Esophagus squamous epithelium (tissue), 5 donors: ENCODE measurements at regions not wholly inside any gene's neighbourhood (a gene's known extent, or its start where the extent isn't known, plus 50 kb on each side); places are given as distances from the start of the nearest gene placed in this dataset.

Source experiments
- DNase-seq: peaks from one replicate; lab custom pipeline; 2025; lab: John Stamatoyannopoulos, UW
- H3K27ac ChIP-seq, 4 donors: fragments of 200-600 bp; sonication (generic); one replicate each; pipeline ENCODE4 v1.5.1; 2016 to 2019; ENCODE audit warnings: mild to moderate bottlenecking in 1 of 4
- H3K27me3 ChIP-seq, 4 donors: fragments of 200-600 bp; sonication (generic); 1 replicate in 3 of 4; 2 replicates in 1 of 4; pipeline versions ENCODE4 v1.5.1 to v1.6.0; 2017 to 2021; ENCODE audit warnings: antibody characterized with exemption in 1 of 4
- H3K36me3 ChIP-seq, 3 donors: fragments of 200-600 bp; sonication (generic); one replicate each; pipeline ENCODE4 v1.5.1; 2016 to 2019
- H3K4me1 ChIP-seq, 3 donors: fragments of 200-600 bp; sonication (generic); one replicate each; pipeline ENCODE4 v1.5.1; 2017 to 2019
- H3K4me3 ChIP-seq, 4 donors: fragments of 200-600 bp; sonication (generic); 1 replicate in 3 of 4; 2 replicates in 1 of 4; pipeline ENCODE4 v1.5.1; 2016 to 2019; ENCODE audit warnings: mild to moderate bottlenecking in 2 of 4, moderate library complexity in 1 of 4
- H3K9me3 ChIP-seq, 3 donors: fragments of 200-600 bp; sonication (generic); one replicate each; pipeline ENCODE4 v1.5.1; 2016 to 2019
- CTCF ChIP-seq, 6 experiments: fragments of 450-650 bp in 4 of 6; fragments of 200-600 bp in 2 of 6; sonication (generic) in 2 of 6; IDR thresholded peaks; one replicate each; pipeline ENCODE4 v1.5.1; 2016 to 2019; ENCODE audit warnings: antibody characterized with exemption in 6 of 6, mild to moderate bottlenecking in 4 of 6, moderate library complexity in 4 of 6
- POLR2A ChIP-seq, 4 donors: fragments of 450-650 bp; IDR thresholded peaks; one replicate each; pipeline ENCODE4 v1.6.1; 2017; ENCODE audit warnings: antibody characterized with exemption in 4 of 4, mild to moderate bottlenecking in 4 of 4, moderate library complexity in 3 of 4
- WGBS, 2 donors: methylation state at CpG; one replicate each; pipeline ENCODE4 v1.1.5; 2018; 5-methylcytosine and 5-hydroxymethylcytosine counted together
- intact Hi-C: fragments of 100-400 bp; cut with DNase I; formaldehyde crosslinking; loops from one replicate; pipeline ENCODE4 v1.15.0; 2022
- donor health status: DM: yes; HTN: yes; CAD: no.

GRCh38 chr3:5437783-5438323, 250.3 kb downstream of the EDEM1 start:
- Histone ChIP-seq H3K4me3 (no peak overlapping the region), H3K4me1 (no peaks in the 10 kb centered on the region), H3K27me3 (no peaks in the 10 kb centered on the region), H3K27ac (no peak overlapping the region), H3K36me3 (no peaks in the 10 kb centered on the region), H3K9me3 (no peaks in the 10 kb centered on the region)
- TF ChIP-seq POLR2A (IDR thresholded peaks at IDR 0.05) (no peak), CTCF (IDR thresholded peaks at IDR 0.05) (no peak)
- intact Hi-C loops = no loop called here
- WGBS, 2 donors = 35 to 38% methylated on average over 3 of the region's 3 CpGs
- no peak for DNase-seq

- Histone ChIP-seq H3K27me3 (no peaks in the 10 kb centered on the region), H3K36me3 (no peaks in the 10 kb centered on the region), H3K4me1 (no peaks in the 10 kb centered on the region), H3K9me3 (peaks cover 0 to 5% (median 0%) of the 10 kb centered on the region in 3 donors), H3K4me3 (no peak overlapping the region), H3K27ac (no peak overlapping the region)
- no peak for DNase-seq
- intact Hi-C loops = no loop called here
- WGBS, 2 donors = 78 to 83% methylated on average over 1 of the region's 1 CpG
- TF ChIP-seq POLR2A (IDR thresholded peaks at IDR 0.05) (no peak), CTCF (IDR thresholded peaks at IDR 0.05) (no peak)
Measured at GRCh38 chr3:5441401-5441800, 253.9 kb downstream of the EDEM1 start.

- WGBS, 2 donors = 79 to 82% methylated on average over 3 to 4 of the region's 4 CpGs
- no peak for DNase-seq
- no peak for TF ChIP-seq CTCF (IDR thresholded peaks at IDR 0.05)
- TF ChIP-seq POLR2A (IDR thresholded peaks at IDR 0.05) = no peak
- Histone ChIP-seq H3K4me1 (no peaks in the 10 kb centered on the region), H3K27me3 (no peaks in the 10 kb centered on the region), H3K36me3 (no peaks in the 10 kb centered on the region), H3K27ac (no peak overlapping the region), H3K4me3 (no peak overlapping the region), H3K9me3 (peaks cover 0 to 5% (median 0%) of the 10 kb centered on the region in 3 donors)
- intact Hi-C loops = no loop called here
Measured at GRCh38 chr3:5442106-5442785, 254.7 kb downstream of the EDEM1 start.

- no peak for DNase-seq
- Histone ChIP-seq H3K27me3 (no peaks in the 10 kb centered on the region), H3K4me1 (no peaks in the 10 kb centered on the region), H3K4me3 (no peak overlapping the region), H3K9me3 (peaks cover 0 to 5% (median 0%) of the 10 kb centered on the region in 3 donors), H3K27ac (no peak overlapping the region), H3K36me3 (no peaks in the 10 kb centered on the region)
- intact Hi-C loops = no loop called here
- no peak for TF ChIP-seq CTCF (IDR thresholded peaks at IDR 0.05)
- TF ChIP-seq POLR2A (IDR thresholded peaks at IDR 0.05) = no peak
Measured at GRCh38 chr3:5442786-5443138, 255.3 kb downstream of the EDEM1 start.

GRCh38 chr3:5444253-5444652, 256.7 kb downstream of the EDEM1 start:
- 62 to 90% methylated on average over 2 of the region's 2 CpGs for WGBS, 2 donors
- intact Hi-C loops = no loop called here
- Histone ChIP-seq H3K9me3 (peaks cover 0 to 5% (median 0%) of the 10 kb centered on the region in 3 donors), H3K27me3 (no peaks in the 10 kb centered on the region), H3K36me3 (no peaks in the 10 kb centered on the region), H3K4me1 (no peaks in the 10 kb centered on the region), H3K4me3 (no peak overlapping the region), H3K27ac (no peak overlapping the region)
- DNase-seq = no peak
- no peak for TF ChIP-seq POLR2A (IDR thresholded peaks at IDR 0.05)
- no peak for TF ChIP-seq CTCF (IDR thresholded peaks at IDR 0.05)
